Liver (tissue), 8 donors: ENCODE measurements at regions not wholly inside any gene's neighbourhood (a gene's known extent, or its start where the extent isn't known, plus 50 kb on each side); places are given as distances from the start of the nearest gene placed in this dataset.

Source experiments
- DNase-seq: peaks from one replicate; pipeline ENCODE4 v3.0.0-alpha.2; 2017; ENCODE audit warnings: low spot score
- H3K27ac ChIP-seq, 2 donors: one replicate each; pipeline ENCODE4 v1.7.0; 2013; ENCODE audit warnings: inconsistent platforms in 2 of 2, low read length in 2 of 2, control low read depth in 1 of 2, low read depth in 1 of 2, mild to moderate bottlenecking in 1 of 2
- H3K27me3 ChIP-seq, 4 donors: one replicate each; pipeline versions ENCODE4 v1.6.1 to v1.7.0; 2013; ENCODE audit warnings: low read length in 3 of 4, inconsistent platforms in 1 of 4, mild to moderate bottlenecking in 1 of 4, moderate library complexity in 1 of 4; ENCODE audit not compliant: control insufficient read depth in 4 of 4, insufficient read depth in 4 of 4
- H3K36me3 ChIP-seq, 4 donors: one replicate each; pipeline versions ENCODE4 v1.6.1 to v1.7.0; 2013; ENCODE audit warnings: low read length in 3 of 4, mild to moderate bottlenecking in 3 of 4, low read depth in 1 of 4, moderate library complexity in 1 of 4; ENCODE audit not compliant: control insufficient read depth in 4 of 4, insufficient read depth in 3 of 4
- H3K4me1 ChIP-seq, 4 donors: one replicate each; pipeline versions ENCODE4 v1.6.1 to v1.7.0; 2013; ENCODE audit warnings: low read length in 3 of 4, mild to moderate bottlenecking in 3 of 4, moderate library complexity in 1 of 4; ENCODE audit not compliant: control insufficient read depth in 4 of 4, insufficient read depth in 4 of 4
- H3K4me3 ChIP-seq, 3 donors: one replicate each; pipeline versions ENCODE4 v1.6.1 to v1.7.0; 2013; ENCODE audit warnings: low read length in 3 of 3, control low read depth in 1 of 3, low read depth in 1 of 3, mild to moderate bottlenecking in 1 of 3
- H3K9ac ChIP-seq, 2 donors: one replicate each; pipeline ENCODE4 v1.7.0; 2013; ENCODE audit warnings: low read length in 2 of 2, mild to moderate bottlenecking in 2 of 2, moderate library complexity in 2 of 2, control low read depth in 1 of 2, low read depth in 1 of 2
- H3K9me3 ChIP-seq, 4 donors: one replicate each; pipeline versions ENCODE4 v1.6.1 to v1.7.0; 2013; ENCODE audit warnings: low read length in 3 of 4; ENCODE audit not compliant: control insufficient read depth in 4 of 4
- ATF3 ChIP-seq: IDR thresholded peaks from 2 replicates; pipeline ENCODE4 v1.6.1; 2016; ENCODE audit warnings: antibody characterized with exemption
- EGR1 ChIP-seq, 2 donors: IDR thresholded peaks; 2 replicates each; pipeline ENCODE4 v1.6.1; 2016 to 2018; ENCODE audit warnings: antibody characterized with exemption in 2 of 2, low read depth in 2 of 2
- FOXA1 ChIP-seq: IDR thresholded peaks from 2 replicates; pipeline ENCODE4 v1.6.1; 2016; ENCODE audit warnings: antibody characterized with exemption
- FOXA2 ChIP-seq: IDR thresholded peaks from 2 replicates; pipeline ENCODE4 v1.6.1; 2016; ENCODE audit warnings: antibody characterized with exemption
- GABPA ChIP-seq, 2 donors: IDR thresholded peaks in 1 of 2; conservative IDR thresholded peaks in 1 of 2; 2 replicates each; pipeline ENCODE4 v1.6.1; 2016; ENCODE audit warnings: antibody characterized with exemption in 2 of 2, mild to moderate bottlenecking in 1 of 2, moderate library complexity in 1 of 2
- HNF4A ChIP-seq, 2 donors: conservative IDR thresholded peaks; 2 replicates each; pipeline ENCODE4 v1.6.1; 2016; ENCODE audit warnings: antibody characterized with exemption in 2 of 2, mild to moderate bottlenecking in 2 of 2
- HNF4G ChIP-seq: IDR thresholded peaks from 2 replicates; pipeline ENCODE4 v1.6.1; 2016; ENCODE audit warnings: antibody characterized with exemption
- JUND ChIP-seq, 2 donors: IDR thresholded peaks; 2 replicates each; pipeline ENCODE4 v1.6.1; 2016; ENCODE audit warnings: antibody characterized with exemption in 2 of 2
- NR2F2 ChIP-seq: IDR thresholded peaks from 2 replicates; pipeline ENCODE4 v1.6.1; 2016; ENCODE audit warnings: antibody characterized with exemption
- RAD21 ChIP-seq, 2 donors: IDR thresholded peaks; 2 replicates each; pipeline ENCODE4 v1.6.1; 2016; ENCODE audit warnings: antibody characterized with exemption in 2 of 2, mild to moderate bottlenecking in 2 of 2
- REST ChIP-seq: IDR thresholded peaks from 2 replicates; pipeline ENCODE4 v1.6.1; 2016; ENCODE audit warnings: antibody characterized with exemption, mild to moderate bottlenecking
- RXRA ChIP-seq, 2 donors: IDR thresholded peaks; 2 replicates each; pipeline ENCODE4 v1.6.1; 2017 to 2018; ENCODE audit warnings: antibody characterized with exemption in 2 of 2, mild to moderate bottlenecking in 1 of 2
- SP1 ChIP-seq: IDR thresholded peaks from 2 replicates; pipeline ENCODE4 v1.6.1; 2018; ENCODE audit warnings: antibody characterized with exemption, mild to moderate bottlenecking
- TAF1 ChIP-seq: conservative IDR thresholded peaks from 2 replicates; pipeline ENCODE4 v1.6.1; 2016; ENCODE audit warnings: antibody characterized with exemption, mild to moderate bottlenecking
- YY1 ChIP-seq: IDR thresholded peaks from 2 replicates; pipeline ENCODE4 v1.6.1; 2016; ENCODE audit warnings: antibody characterized with exemption, mild to moderate bottlenecking
- ZBTB33 ChIP-seq: IDR thresholded peaks from 2 replicates; pipeline ENCODE4 v1.6.1; 2016; ENCODE audit warnings: antibody characterized with exemption
- WGBS: extraction: QIAGEN DNeasy Blood & Tissue Kit; methylation state at CpG from one replicate; pipeline ENCODE4 v1.1.7; 2013; 5-methylcytosine and 5-hydroxymethylcytosine counted together
- TF ChIP-seq, protein P1 (sequence below): fragments of 150-350 bp; IDR thresholded peaks from 2 replicates; pipeline ENCODE4 v1.5.1; 2017; ENCODE audit warnings: improper control_type of control experiment, low read depth, low read length; ENCODE audit not compliant: missing input control
- donor health status: healthy.
- donor health status: healthy.
- donor health status: healthy.
- donor health status: healthy.
- donor health status: healthy.

DNA sequence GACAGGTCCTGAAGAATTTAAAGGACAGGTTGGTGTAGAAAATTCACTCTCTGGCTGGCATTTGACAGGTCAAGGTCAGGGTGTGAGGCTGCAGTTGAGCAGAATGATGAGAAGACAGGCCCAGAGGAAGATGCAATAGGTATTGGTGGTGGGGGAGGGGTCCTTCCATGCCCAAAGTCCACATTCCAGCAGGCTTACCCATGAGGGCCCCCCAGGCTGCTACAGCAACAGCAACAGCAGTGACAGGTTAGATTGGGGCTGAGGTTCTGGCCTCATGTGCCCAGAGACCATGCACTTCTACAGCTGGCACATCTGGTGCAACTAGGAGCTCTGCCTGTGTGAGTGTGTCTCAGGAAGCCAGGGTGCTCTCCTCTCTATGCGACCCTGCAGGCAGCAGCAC lies 223.5 kb upstream of the GHITM start (continued):
- TF ChIP-seq, protein P1, sequence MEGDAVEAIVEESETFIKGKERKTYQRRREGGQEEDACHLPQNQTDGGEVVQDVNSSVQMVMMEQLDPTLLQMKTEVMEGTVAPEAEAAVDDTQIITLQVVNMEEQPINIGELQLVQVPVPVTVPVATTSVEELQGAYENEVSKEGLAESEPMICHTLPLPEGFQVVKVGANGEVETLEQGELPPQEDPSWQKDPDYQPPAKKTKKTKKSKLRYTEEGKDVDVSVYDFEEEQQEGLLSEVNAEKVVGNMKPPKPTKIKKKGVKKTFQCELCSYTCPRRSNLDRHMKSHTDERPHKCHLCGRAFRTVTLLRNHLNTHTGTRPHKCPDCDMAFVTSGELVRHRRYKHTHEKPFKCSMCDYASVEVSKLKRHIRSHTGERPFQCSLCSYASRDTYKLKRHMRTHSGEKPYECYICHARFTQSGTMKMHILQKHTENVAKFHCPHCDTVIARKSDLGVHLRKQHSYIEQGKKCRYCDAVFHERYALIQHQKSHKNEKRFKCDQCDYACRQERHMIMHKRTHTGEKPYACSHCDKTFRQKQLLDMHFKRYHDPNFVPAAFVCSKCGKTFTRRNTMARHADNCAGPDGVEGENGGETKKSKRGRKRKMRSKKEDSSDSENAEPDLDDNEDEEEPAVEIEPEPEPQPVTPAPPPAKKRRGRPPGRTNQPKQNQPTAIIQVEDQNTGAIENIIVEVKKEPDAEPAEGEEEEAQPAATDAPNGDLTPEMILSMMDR, result no peak
- TF ChIP-seq FOXA2, result no peak

DNA sequence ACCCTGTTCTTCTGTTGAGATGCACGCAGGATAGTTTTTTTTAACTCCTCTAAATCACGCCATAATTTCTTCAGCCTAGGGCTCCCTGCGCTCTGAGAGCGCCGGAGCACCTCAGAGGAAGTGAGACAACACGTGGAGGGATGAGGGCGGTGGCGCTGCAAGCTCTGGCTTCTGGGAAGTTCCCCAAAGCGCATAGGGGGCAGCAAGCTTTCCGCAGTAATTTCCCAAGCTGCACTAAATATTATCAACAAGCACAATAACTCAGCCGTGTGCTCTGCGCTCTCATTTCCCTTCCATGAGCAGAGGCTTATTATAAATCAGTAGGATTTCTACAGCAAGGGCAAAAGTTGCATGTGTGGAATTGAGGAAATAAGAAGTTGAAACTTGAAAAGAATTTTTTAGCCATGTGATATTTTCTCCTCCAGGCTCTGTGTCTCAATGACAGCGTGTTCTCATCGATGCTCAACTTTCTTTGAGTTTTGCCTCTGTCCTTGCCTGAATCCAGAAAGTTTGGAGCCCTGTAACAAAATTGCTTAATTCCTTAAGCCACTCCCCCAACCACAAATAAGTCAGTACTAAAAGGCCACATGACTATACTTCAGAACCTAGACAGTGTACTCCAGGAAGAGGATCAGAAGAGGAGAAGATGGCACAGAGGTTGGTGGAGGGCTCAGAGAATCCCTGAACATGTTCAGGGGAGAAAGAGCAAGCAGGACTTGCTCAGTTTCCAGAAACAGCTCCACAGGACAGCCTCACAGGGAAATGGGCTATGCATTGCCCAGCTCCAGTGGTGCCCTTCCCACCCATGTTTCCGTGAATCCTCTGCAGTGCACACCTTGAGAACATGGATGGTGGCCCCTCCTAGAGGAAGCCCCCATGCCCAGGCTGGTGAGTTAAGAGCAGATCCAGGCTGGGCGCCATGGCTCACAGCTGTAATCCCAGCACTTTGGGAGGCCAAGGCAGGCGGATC lies 221.5 kb upstream of the GHITM start:
- Histone ChIP-seq H3K4me1 (no peaks in the 10 kb centered on the region), H3K9ac (no peak overlapping the region), H3K27me3 (no peaks in the 10 kb centered on the region), H3K27ac (no peak overlapping the region), H3K36me3 (no peaks in the 10 kb centered on the region), H3K4me3 (no peak overlapping the region), H3K9me3 (no peaks in the 10 kb centered on the region)
- WGBS, result 39% methylated on average over 17 of the region's 17 CpGs
- TF ChIP-seq NR2F2, result no peak
- TF ChIP-seq TAF1, result no peak
- TF ChIP-seq RXRA (IDR thresholded peaks at IDR 0.05), result no peak
- TF ChIP-seq REST, result no peak
- TF ChIP-seq FOXA2, result no peak
- TF ChIP-seq, protein P1, result no peak
- TF ChIP-seq HNF4A (conservative IDR thresholded peaks at IDR 0.05), result no peak
- TF ChIP-seq FOXA1, result no peak
- TF ChIP-seq JUND (IDR thresholded peaks at IDR 0.05), result no peak
- TF ChIP-seq EGR1 (IDR thresholded peaks at IDR 0.05; ENCODE audit: low read depth in 2 of 2), result no peak
- TF ChIP-seq GABPA (IDR thresholded peaks at IDR 0.05 in 1 of 2, conservative IDR thresholded peaks at IDR 0.05 in 1 of 2), result no peak
- no peak for TF ChIP-seq RAD21 (IDR thresholded peaks at IDR 0.05)
- no peak for TF ChIP-seq ZBTB33
- TF ChIP-seq HNF4G, result no peak
- TF ChIP-seq YY1, result no peak
- no peak for TF ChIP-seq SP1
- no peak for TF ChIP-seq ATF3
- no peak for DNase-seq
